H9 (cell line): ENCODE measurements at regions not wholly inside any gene's neighbourhood (a gene's known extent, or its start where the extent isn't known, plus 50 kb on each side); places are given as distances from the start of the nearest gene placed in this dataset.

ENCODE experiments used
- DNase-seq: peaks from one replicate; pipeline ENCODE4 v3.0.0-alpha.2; 2017
- H2AFZ ChIP-seq: one replicate; pipeline ENCODE4 v1.6.1; 2013; ENCODE audit warnings: mild to moderate bottlenecking, low read length, control low read depth, moderate library complexity
- H2AK5ac ChIP-seq: 2 replicates; pipeline ENCODE4 v1.6.1; 2013; ENCODE audit warnings: low read length, control low read depth, mixed read lengths; ENCODE audit not compliant: insufficient read length
- H2BK120ac ChIP-seq: one replicate; pipeline ENCODE4 v1.6.1; 2013; ENCODE audit warnings: low read depth, mild to moderate bottlenecking, low read length, control low read depth, inconsistent platforms; ENCODE audit not compliant: poor library complexity, severe bottlenecking
- H2BK12ac ChIP-seq: 2 replicates; pipeline ENCODE4 v1.6.1; 2013; ENCODE audit warnings: low read length, control low read depth, mixed read lengths, low read depth; ENCODE audit not compliant: insufficient read length
- H2BK15ac ChIP-seq: 2 replicates; pipeline ENCODE4 v1.6.1; 2013; ENCODE audit warnings: low read depth, low read length, control low read depth
- H2BK20ac ChIP-seq: one replicate; pipeline ENCODE4 v1.6.1; 2013; ENCODE audit warnings: low read depth, mild to moderate bottlenecking, low read length, control low read depth, inconsistent platforms; ENCODE audit not compliant: poor library complexity, severe bottlenecking
- H2BK5ac ChIP-seq: 2 replicates; pipeline ENCODE4 v1.6.1; 2013; ENCODE audit warnings: low read length, control low read depth, mixed read lengths; ENCODE audit not compliant: insufficient read length
- H3K14ac ChIP-seq: 2 replicates; pipeline ENCODE4 v1.6.1; 2013; ENCODE audit warnings: low read length, control low read depth; ENCODE audit not compliant: insufficient read depth
- H3K18ac ChIP-seq: 2 replicates; pipeline ENCODE4 v1.6.1; 2013; ENCODE audit warnings: low read depth, mild to moderate bottlenecking, mixed read lengths, low read length, control low read depth; ENCODE audit not compliant: insufficient read length
- H3K23ac ChIP-seq: 2 replicates; pipeline ENCODE4 v1.6.1; 2013; ENCODE audit warnings: low read length, control low read depth, mixed read lengths, low read depth; ENCODE audit not compliant: insufficient read length
- H3K23me2 ChIP-seq: 2 replicates; pipeline ENCODE4 v1.6.1; 2013; ENCODE audit warnings: low read depth, mild to moderate bottlenecking, mixed read lengths, low read length, control low read depth; ENCODE audit not compliant: insufficient read length, poor library complexity, severe bottlenecking
- H3K27ac ChIP-seq: 2 replicates; pipeline ENCODE4 v1.5.1; 2013; ENCODE audit warnings: low read length, control low read depth, mixed read lengths, low read depth; ENCODE audit not compliant: insufficient read length
- H3K27me3 ChIP-seq: 2 replicates; pipeline ENCODE4 v1.6.1; 2013; ENCODE audit warnings: low read length, control low read depth, inconsistent platforms; ENCODE audit not compliant: insufficient read depth
- H3K4ac ChIP-seq: 2 replicates; pipeline ENCODE4 v1.6.1; 2013; ENCODE audit warnings: low read depth, mild to moderate bottlenecking, control low read depth, inconsistent platforms, low read length, moderate library complexity
- H3K4me1 ChIP-seq: 2 replicates; pipeline ENCODE4 v1.6.1; 2013; ENCODE audit warnings: low read length, control low read depth, inconsistent platforms; ENCODE audit not compliant: insufficient read depth
- H3K4me2 ChIP-seq: 2 replicates; pipeline ENCODE4 v1.6.1; 2013; ENCODE audit warnings: low read length, control low read depth, mixed read lengths; ENCODE audit not compliant: insufficient read length, insufficient read depth
- H3K56ac ChIP-seq: 2 replicates; pipeline ENCODE4 v1.6.1; 2013; ENCODE audit warnings: low read depth, mild to moderate bottlenecking, mixed read lengths, low read length, control low read depth; ENCODE audit not compliant: insufficient read length
- H3K79me1 ChIP-seq: 2 replicates; pipeline ENCODE4 v1.6.1; 2013; ENCODE audit warnings: low read depth, mild to moderate bottlenecking, moderate library complexity, low read length, control low read depth, inconsistent platforms; ENCODE audit not compliant: insufficient read depth, poor library complexity, severe bottlenecking
- H3K79me2 ChIP-seq: 2 replicates; pipeline ENCODE4 v1.6.1; 2013; ENCODE audit warnings: low read length, control low read depth, inconsistent platforms; ENCODE audit not compliant: insufficient read depth
- H3K9ac ChIP-seq: 2 replicates; pipeline ENCODE4 v1.6.1; 2013; ENCODE audit warnings: low read length, control low read depth, mixed read lengths; ENCODE audit not compliant: insufficient read length; ENCODE audit errors: extremely low read depth
- H3K9me3 ChIP-seq: one replicate; pipeline ENCODE4 v1.6.1; 2013; ENCODE audit warnings: low read depth, low read length, inconsistent platforms; ENCODE audit not compliant: control insufficient read depth
- H3T11ph ChIP-seq: one replicate; pipeline ENCODE4 v1.6.1; 2013; ENCODE audit warnings: mild to moderate bottlenecking, low read length, control low read depth, inconsistent platforms
- H4K20me1 ChIP-seq: one replicate; pipeline ENCODE4 v1.6.1; 2013; ENCODE audit not compliant: control insufficient read depth, insufficient read length, insufficient read depth
- H4K5ac ChIP-seq: 2 replicates; pipeline ENCODE4 v1.6.1; 2013; ENCODE audit warnings: low read depth, mild to moderate bottlenecking, mixed read lengths, low read length, control low read depth; ENCODE audit not compliant: insufficient read length
- H4K8ac ChIP-seq: replicated peaks from 2 replicates; pipeline ENCODE4 v1.6.1; 2013; ENCODE audit warnings: low read length, control low read depth, mixed read lengths, low read depth; ENCODE audit not compliant: insufficient read length
- H4K91ac ChIP-seq: 2 replicates; pipeline ENCODE4 v1.6.1; 2013; ENCODE audit warnings: low read depth, mild to moderate bottlenecking, moderate library complexity, mixed read lengths, low read length, control low read depth; ENCODE audit not compliant: insufficient read length
- H3K27ac Mint-ChIP-seq, 3 experiments: 2 replicates in 2 of 3; 3 replicates in 1 of 3; pipeline ENCODE4 v1.8.0; 2020 to 2021; ENCODE audit warnings: mixed read lengths in 3 of 3, mild to moderate bottlenecking in 1 of 3, moderate library complexity in 1 of 3
- H3K27me3 Mint-ChIP-seq: 2 replicates; pipeline ENCODE4 v1.8.0; 2021; ENCODE audit warnings: low read depth, mild to moderate bottlenecking, moderate library complexity, mixed read lengths
- H3K36me3 Mint-ChIP-seq, 3 experiments: 2 replicates in 2 of 3; 3 replicates in 1 of 3; pipeline ENCODE4 v1.8.0; 2020 to 2021; ENCODE audit warnings: low read depth in 3 of 3, mixed read lengths in 3 of 3; ENCODE audit not compliant: insufficient read depth in 1 of 3
- H3K4me1 Mint-ChIP-seq, 2 experiments: 2 replicates each; pipeline ENCODE4 v1.8.0; 2020; ENCODE audit warnings: mixed read lengths in 2 of 2
- H3K4me3 Mint-ChIP-seq, 2 experiments: 2 replicates in 1 of 2; 3 replicates in 1 of 2; pipeline ENCODE4 v1.8.0; 2020 to 2021; ENCODE audit warnings: mild to moderate bottlenecking in 2 of 2, mixed read lengths in 2 of 2, moderate library complexity in 1 of 2
- H3K9me3 Mint-ChIP-seq, 2 experiments: 2 replicates in 1 of 2; 3 replicates in 1 of 2; pipeline ENCODE4 v1.8.0; 2020; ENCODE audit warnings: mild to moderate bottlenecking in 2 of 2, mixed read lengths in 2 of 2, moderate library complexity in 1 of 2
- CTCF ChIP-seq: fragments of 200-600 bp; sonication (generic); conservative IDR thresholded peaks from 3 replicates; pipeline ENCODE4 v1.8.0; 2021; ENCODE audit warnings: antibody characterized with exemption, mild to moderate bottlenecking
- WGBS: extraction: QIAGEN DNeasy Blood & Tissue Kit; methylation state at CpG from one replicate; pipeline ENCODE4 v1.1.7; 2013; ENCODE audit warnings: missing lambda C conversion rate, low lambda C conversion rate, mixed read lengths; ENCODE audit not compliant: insufficient read length; ENCODE audit errors: extremely low coverage; 5-methylcytosine and 5-hydroxymethylcytosine counted together

GRCh38 chr2:120947327-120947726 lies 211.7 kb downstream of the GLI2 start:
- TF ChIP-seq CTCF, result no peak
- Histone ChIP-seq H3K4me2 (no peak overlapping the region), H4K20me1 (no peaks in the 10 kb centered on the region), H3K23me2 (no peaks in the 10 kb centered on the region), H3K27ac (no peak overlapping the region), H2AK5ac (no peak overlapping the region), H3K79me1 (no peaks in the 10 kb centered on the region), H2BK5ac (no peak overlapping the region), H3K14ac (no peak overlapping the region; the same call in 1 of the 2 replicates), H4K5ac (no peak overlapping the region), H4K91ac (no peak overlapping the region), H2BK20ac (no peak overlapping the region), H3K9ac (no peak overlapping the region), H3K79me2 (no peaks in the 10 kb centered on the region; the same call in 1 of the 2 replicates), H3K9me3 (no peaks in the 10 kb centered on the region), H3K27me3 (no peaks in the 10 kb centered on the region), H3K18ac (no peak overlapping the region), H2BK15ac (no peak overlapping the region), H2BK120ac (no peak overlapping the region), H4K8ac (no peak overlapping the region), H3K4ac (no peak overlapping the region), H3K56ac (no peak overlapping the region), H3T11ph (no peak overlapping the region), H3K4me1 (no peaks in the 10 kb centered on the region), H3K23ac (no peak overlapping the region), H2BK12ac (no peak overlapping the region), H2AFZ (no peak overlapping the region)
- no CpG with 5 or more reads among the region's 5 CpGs for WGBS
- Mint-ChIP-seq H3K9me3 (no peaks in the 10 kb centered on the region), H3K27ac (peak overlapping the region in 2 of 3 experiments; percentile 25 to 32; a peak in 1 of 7 replicates), H3K27me3 (peaks cover 1% of the 10 kb centered on the region; the same call in 1 of the 2 replicates), H3K36me3 (peaks cover 5 to 18% (median 16%) of the 10 kb centered on the region in 3 experiments; a peak in 6 of 7 replicates), H3K4me3 (no peak overlapping the region), H3K4me1 (peaks cover 3 to 5% of the 10 kb centered on the region in 2 experiments; a peak in 2 of 4 replicates)
- no peak for DNase-seq
